Endodermal cell (in vitro differentiated cells): ENCODE measurements at regions not wholly inside any gene's neighbourhood (a gene's known extent, or its start where the extent isn't known, plus 50 kb on each side); places are given as distances from the start of the nearest gene placed in this dataset.
"Not testable (repeated sequence)": the region's sequence is repeated elsewhere in the genome, so short reads cannot be mapped to it uniquely, and the experiment has no call there.

Source experiments
- DNase-seq: peaks from one replicate; pipeline ENCODE4 v3.0.0-alpha.2; 2017
- H3K27ac ChIP-seq: 2 replicates; pipeline ENCODE4 v1.5.1; 2013; ENCODE audit warnings: mild to moderate bottlenecking, low read depth, low read length, moderate library complexity
- H3K27me3 ChIP-seq: 2 replicates; pipeline ENCODE4 v1.6.1; 2013; ENCODE audit warnings: mild to moderate bottlenecking, low read length, moderate library complexity; ENCODE audit not compliant: insufficient read depth, control insufficient read depth, poor library complexity, severe bottlenecking
- H3K36me3 ChIP-seq: 2 replicates; pipeline ENCODE4 v1.7.0; 2013; ENCODE audit warnings: mild to moderate bottlenecking, low read length, moderate library complexity; ENCODE audit not compliant: control insufficient read depth, insufficient read depth
- H3K4me1 ChIP-seq: one replicate; pipeline ENCODE4 v1.7.0; 2013; ENCODE audit warnings: low read length; ENCODE audit not compliant: control insufficient read depth, insufficient read depth
- H3K4me3 ChIP-seq: 2 replicates; pipeline ENCODE4 v1.5.1; 2013; ENCODE audit warnings: mild to moderate bottlenecking, low read length, moderate library complexity
- H3K9ac ChIP-seq: 2 replicates; pipeline ENCODE4 v1.6.1; 2013; ENCODE audit warnings: mild to moderate bottlenecking, low read length, moderate library complexity; ENCODE audit not compliant: poor library complexity, severe bottlenecking; ENCODE audit errors: extremely low read depth
- H3K9me3 ChIP-seq: 2 replicates; pipeline ENCODE4 v1.6.1; 2013; ENCODE audit warnings: mild to moderate bottlenecking, low read length, moderate library complexity; ENCODE audit not compliant: control insufficient read depth
- H3K27ac Mint-ChIP-seq: 2 replicates; pipeline ENCODE4 v1.8.0; 2020; ENCODE audit warnings: mixed read lengths
- H3K27me3 Mint-ChIP-seq: 2 replicates; pipeline ENCODE4 v1.8.0; 2021; ENCODE audit warnings: mild to moderate bottlenecking, mixed read lengths; ENCODE audit not compliant: insufficient read depth
- H3K36me3 Mint-ChIP-seq: 2 replicates; pipeline ENCODE4 v1.8.0; 2020; ENCODE audit warnings: low read depth, mixed read lengths
- H3K4me1 Mint-ChIP-seq: 2 replicates; pipeline ENCODE4 v1.8.0; 2020; ENCODE audit warnings: mixed read lengths
- H3K4me3 Mint-ChIP-seq: 2 replicates; pipeline ENCODE4 v1.8.0; 2020; ENCODE audit warnings: mild to moderate bottlenecking, moderate library complexity, mixed read lengths
- H3K9me3 Mint-ChIP-seq: 2 replicates; pipeline ENCODE4 v1.8.0; 2020; ENCODE audit warnings: mild to moderate bottlenecking, mixed read lengths
- WGBS, 2 experiments: methylation state at CpG; one replicate each; pipeline versions ENCODE4 v1.1.5 to v1.1.7; 2013; ENCODE audit warnings: missing lambda C conversion rate in 2 of 2, mixed read lengths in 1 of 2; ENCODE audit not compliant: insufficient coverage in 1 of 2, insufficient read length in 1 of 2; 5-methylcytosine and 5-hydroxymethylcytosine counted together

- not testable (repeated sequence) for H3K36me3 ChIP-seq, H3K36me3 Mint-ChIP-seq, H3K4me3 Mint-ChIP-seq, H3K9me3 Mint-ChIP-seq, H3K27me3 Mint-ChIP-seq, H3K27ac Mint-ChIP-seq, H3K4me1 Mint-ChIP-seq, H3K27me3 ChIP-seq, H3K9ac ChIP-seq, H3K4me1 ChIP-seq, H3K9me3 ChIP-seq, H3K27ac ChIP-seq, DNase-seq, H3K4me3 ChIP-seq
- 60 to 90% methylated on average over 1 to 6 of the region's 6 CpGs for WGBS, 2 experiments
Observed at GRCh38 chr2:87295135-87295534, 273.5 kb upstream of the PLGLB1 start.

DNA sequence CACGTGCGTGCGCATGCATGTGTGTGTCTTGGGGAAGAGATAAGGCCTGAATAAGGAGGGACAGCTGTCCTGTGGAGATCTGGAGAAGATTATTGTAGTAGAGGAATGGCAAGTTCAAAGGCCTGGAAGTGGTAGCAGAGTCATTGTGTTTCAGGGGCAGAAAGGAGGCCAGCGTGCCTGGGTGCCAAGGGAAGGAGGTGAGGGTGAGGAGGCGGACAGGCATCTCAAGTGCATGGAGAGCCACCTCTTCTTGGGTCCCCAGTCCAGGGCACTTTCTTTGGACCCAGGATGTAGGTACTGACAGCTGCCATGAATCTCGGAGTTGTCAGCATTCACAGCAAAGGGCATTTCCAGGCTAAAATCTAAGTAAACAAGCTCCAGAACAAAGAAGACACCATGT lies 279.7 kb upstream of the PLGLB1 start:
- WGBS, 2 experiments, result 87% methylated on average over 6 of the region's 6 CpGs; no CpG with 5 or more reads in 1 of the 2 experiments
- not testable (repeated sequence) for H3K4me3 Mint-ChIP-seq, H3K27ac Mint-ChIP-seq, H3K9ac ChIP-seq, H3K9me3 Mint-ChIP-seq, H3K4me1 ChIP-seq, H3K9me3 ChIP-seq, H3K36me3 Mint-ChIP-seq, H3K27me3 ChIP-seq, H3K4me1 Mint-ChIP-seq, DNase-seq, H3K27me3 Mint-ChIP-seq, H3K27ac ChIP-seq, H3K36me3 ChIP-seq, H3K4me3 ChIP-seq

GRCh38 chr2:87301871-87302270 lies 280.2 kb upstream of the PLGLB1 start:
- H3K9me3 Mint-ChIP-seq, H3K27ac ChIP-seq, H3K27me3 Mint-ChIP-seq, H3K36me3 Mint-ChIP-seq, H3K9ac ChIP-seq, H3K27ac Mint-ChIP-seq, H3K4me3 ChIP-seq, H3K4me1 ChIP-seq, H3K4me1 Mint-ChIP-seq, H3K9me3 ChIP-seq, H3K4me3 Mint-ChIP-seq, DNase-seq, H3K27me3 ChIP-seq, H3K36me3 ChIP-seq: not testable (repeated sequence)
- WGBS, 2 experiments, result 82% methylated on average over 1 of the region's 2 CpGs; no CpG with 5 or more reads in 1 of the 2 experiments

GRCh38 chr2:87308621-87309020 lies 287.0 kb upstream of the PLGLB1 start:
- H3K9me3 Mint-ChIP-seq, H3K9ac ChIP-seq, DNase-seq, H3K27me3 ChIP-seq, H3K36me3 ChIP-seq, H3K4me3 Mint-ChIP-seq, H3K36me3 Mint-ChIP-seq, H3K4me1 ChIP-seq, H3K9me3 ChIP-seq, H3K27ac ChIP-seq, H3K4me3 ChIP-seq, H3K27me3 Mint-ChIP-seq, H3K27ac Mint-ChIP-seq, H3K4me1 Mint-ChIP-seq: not testable (repeated sequence)
- 96% methylated on average over 3 of the region's 7 CpGs; no CpG with 5 or more reads in 1 of the 2 experiments for WGBS, 2 experiments

DNA sequence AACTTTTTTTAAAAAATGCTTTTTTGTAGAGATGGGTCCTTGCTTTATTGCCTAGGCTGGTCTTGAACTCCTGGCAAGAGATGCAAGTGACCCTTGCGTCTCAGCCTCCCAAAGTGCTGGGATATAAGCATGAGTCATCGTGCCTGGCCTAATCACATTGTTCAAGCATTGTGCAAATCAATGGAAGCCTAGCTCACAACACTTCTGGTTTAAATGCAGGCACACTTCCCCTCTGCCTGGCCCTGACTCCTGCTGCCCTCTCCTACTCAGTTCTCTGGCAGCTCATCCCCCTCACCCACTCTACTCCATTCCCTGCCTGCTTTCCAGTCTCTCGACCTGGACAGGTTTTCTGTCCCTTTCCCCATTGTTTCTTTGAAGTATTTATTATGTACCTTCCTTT lies 288.1 kb upstream of the PLGLB1 start:
- H3K36me3 Mint-ChIP-seq, H3K9me3 ChIP-seq, H3K27ac Mint-ChIP-seq, H3K4me1 ChIP-seq, H3K9ac ChIP-seq, H3K4me3 ChIP-seq, H3K27ac ChIP-seq, H3K9me3 Mint-ChIP-seq, H3K27me3 ChIP-seq, H3K27me3 Mint-ChIP-seq, H3K4me3 Mint-ChIP-seq, H3K4me1 Mint-ChIP-seq, H3K36me3 ChIP-seq, DNase-seq: not testable (repeated sequence)
- 54% methylated on average over 1 of the region's 3 CpGs; no CpG with 5 or more reads in 1 of the 2 experiments for WGBS, 2 experiments

GRCh38 chr2:87311896-87312441 lies 290.3 kb upstream of the PLGLB1 start:
- WGBS, 2 experiments, result 98% methylated on average over 5 of the region's 6 CpGs; no CpG with 5 or more reads in 1 of the 2 experiments
- H3K4me1 Mint-ChIP-seq, H3K9me3 Mint-ChIP-seq, H3K4me3 ChIP-seq, H3K27ac ChIP-seq, H3K4me1 ChIP-seq, H3K4me3 Mint-ChIP-seq, H3K9ac ChIP-seq, H3K27me3 Mint-ChIP-seq, H3K36me3 Mint-ChIP-seq, H3K9me3 ChIP-seq, DNase-seq, H3K27ac Mint-ChIP-seq, H3K27me3 ChIP-seq, H3K36me3 ChIP-seq: not testable (repeated sequence)

GRCh38 chr2:87314622-87315021 lies 293.0 kb upstream of the PLGLB1 start:
- not testable (repeated sequence) for H3K27me3 Mint-ChIP-seq, H3K4me1 ChIP-seq, H3K9ac ChIP-seq, H3K27me3 ChIP-seq, H3K4me3 ChIP-seq, H3K4me3 Mint-ChIP-seq, DNase-seq, H3K27ac ChIP-seq, H3K27ac Mint-ChIP-seq, H3K9me3 ChIP-seq, H3K36me3 ChIP-seq, H3K36me3 Mint-ChIP-seq, H3K9me3 Mint-ChIP-seq, H3K4me1 Mint-ChIP-seq
- WGBS, 2 experiments, result no CpG with 5 or more reads among the region's 3 CpGs
